NCI-H82 treated with DMSO at 0.1 percent for 48 hours (cell line): ENCODE measurements at regions not wholly inside any gene's neighbourhood (a gene's known extent, or its start where the extent isn't known, plus 50 kb on each side); places are given as distances from the start of the nearest gene placed in this dataset.

Experiments
- DNase-seq: peaks from one replicate; lab custom pipeline; 2025; ENCODE audit not compliant: unreplicated experiment; lab: John Stamatoyannopoulos, UW

DNA sequence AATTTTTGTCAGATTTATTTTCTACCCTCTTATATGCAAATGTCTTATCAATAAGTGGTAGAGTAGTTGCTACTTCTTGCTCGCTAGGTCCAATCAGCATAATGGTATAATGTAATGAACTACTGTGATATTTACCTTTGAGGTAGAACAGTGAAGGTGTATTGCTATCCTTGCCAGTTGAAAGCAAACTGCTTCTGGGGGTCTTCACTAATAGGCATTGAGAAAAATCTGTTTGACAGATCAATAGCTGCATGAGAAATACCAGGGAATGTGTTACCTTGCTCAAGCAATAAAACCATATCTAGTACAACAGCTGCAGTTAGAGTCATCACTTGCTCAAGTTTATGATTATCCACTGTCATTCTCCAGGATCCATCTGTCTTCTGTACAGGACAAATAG, 50.1 kb upstream of the EFEMP1 start:
- no peak for DNase-seq

DNA sequence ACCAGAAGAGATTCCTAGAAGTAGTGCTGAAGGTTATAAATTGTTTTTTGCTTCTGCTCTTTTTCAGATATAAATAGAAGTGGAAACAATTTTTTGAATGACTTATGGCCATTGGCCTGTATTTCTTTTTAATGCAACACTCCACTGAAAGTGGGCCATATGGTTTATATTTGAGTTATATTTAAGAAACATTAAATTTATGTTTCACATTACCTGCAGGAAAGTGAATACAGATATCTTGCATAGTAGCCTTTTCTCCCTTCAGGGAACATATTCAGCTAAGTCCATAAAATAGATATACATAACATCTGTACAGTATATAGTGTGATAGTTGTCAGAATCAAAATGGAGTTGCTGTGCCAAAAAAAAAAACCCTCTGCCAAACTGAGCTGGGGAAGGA, 53.1 kb upstream of the EFEMP1 start:
- no peak for DNase-seq

DNA sequence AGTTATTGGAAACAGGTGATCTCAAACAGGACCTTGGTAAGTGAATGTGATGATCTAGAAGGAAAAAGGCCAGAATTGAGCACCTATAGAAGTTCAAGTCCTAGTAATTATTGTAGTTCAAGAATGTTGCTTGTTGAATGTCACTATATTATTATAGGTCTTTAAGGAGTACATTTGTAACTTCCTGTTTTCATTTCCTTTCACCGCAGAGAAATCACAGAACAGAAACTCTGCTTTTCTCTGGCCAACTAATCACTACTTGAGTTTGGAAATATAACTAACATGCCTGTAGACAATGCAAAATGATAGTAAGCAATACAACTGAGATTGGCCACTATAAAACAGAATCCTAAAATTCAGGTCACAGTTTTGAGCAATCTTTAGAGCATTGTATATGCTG, 61.8 kb upstream of the EFEMP1 start:
- no peak for DNase-seq

DNA sequence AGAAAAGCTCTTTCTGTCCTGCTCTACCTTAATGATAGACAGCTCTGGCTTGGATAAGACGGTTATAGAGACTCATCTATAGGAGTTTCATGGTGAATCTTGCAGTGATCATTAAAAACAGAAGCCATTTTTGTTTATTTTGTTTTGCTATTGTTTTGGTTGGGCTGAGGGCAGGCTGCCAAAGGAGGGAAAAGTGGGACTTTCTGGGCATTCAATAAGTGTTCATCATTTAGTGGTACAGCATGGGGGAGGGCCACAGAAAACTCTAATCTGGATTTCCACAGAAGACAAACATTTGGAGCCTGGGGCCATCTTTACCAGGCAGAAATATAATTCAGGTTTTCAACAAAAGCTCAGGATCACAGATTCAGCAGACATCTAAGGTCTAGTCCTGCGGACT, 62.4 kb upstream of the EFEMP1 start:
- DNase-seq = no peak

DNA sequence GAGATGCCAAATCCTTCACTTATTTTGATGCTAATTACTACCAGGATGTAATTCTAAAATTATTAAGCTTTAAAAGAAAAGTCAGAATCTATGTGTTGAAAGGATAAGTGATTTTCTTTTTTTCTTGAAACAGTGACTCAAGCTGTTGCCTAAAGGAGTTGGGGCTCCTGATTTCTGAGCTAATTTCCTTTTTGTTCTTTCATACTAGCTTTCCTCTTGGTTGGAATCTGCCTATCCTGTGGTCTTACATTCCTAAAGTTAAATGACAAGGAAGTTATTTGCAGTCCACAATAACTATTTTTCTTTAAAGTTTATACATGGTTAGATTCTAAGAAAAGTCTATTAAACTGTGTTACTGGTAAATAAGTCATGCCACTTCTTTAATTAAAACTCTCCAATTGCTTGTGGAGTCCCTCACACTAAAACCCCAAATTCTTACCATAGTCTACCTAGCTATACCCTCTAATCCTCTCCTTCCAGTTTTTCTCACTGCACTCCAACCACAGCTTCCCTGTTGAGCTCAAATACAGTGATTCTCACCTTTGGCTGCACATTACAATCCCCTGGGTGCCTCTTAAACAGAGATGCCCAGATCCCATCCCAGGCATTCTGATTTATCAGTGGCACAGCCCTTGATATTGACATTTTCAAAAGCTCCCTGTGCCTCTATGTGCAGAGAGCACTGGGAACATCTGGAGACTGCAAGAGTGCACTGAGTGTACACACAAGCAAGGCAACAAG, 63.3 kb upstream of the EFEMP1 start:
- DNase-seq = no peak

DNA sequence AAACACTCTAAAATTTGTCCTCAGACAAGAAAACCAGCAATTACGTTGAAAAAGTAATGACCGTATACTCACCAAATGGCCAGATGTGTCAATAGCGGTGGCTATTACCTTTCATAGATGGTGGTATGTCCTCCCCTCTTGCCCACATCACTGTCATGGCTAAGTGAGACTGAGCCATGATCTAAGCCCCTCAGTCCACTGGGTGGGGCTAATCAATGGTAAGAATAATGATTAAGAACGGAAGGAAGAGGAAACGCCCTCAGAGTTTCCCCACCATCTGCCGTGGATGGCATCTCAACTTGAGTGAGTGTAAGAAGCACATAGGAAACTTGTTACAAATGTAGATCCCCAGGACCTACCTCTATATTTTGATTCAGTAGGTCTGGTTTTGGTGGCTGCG, 65.8 kb upstream of the EFEMP1 start:
- no peak for DNase-seq

DNA sequence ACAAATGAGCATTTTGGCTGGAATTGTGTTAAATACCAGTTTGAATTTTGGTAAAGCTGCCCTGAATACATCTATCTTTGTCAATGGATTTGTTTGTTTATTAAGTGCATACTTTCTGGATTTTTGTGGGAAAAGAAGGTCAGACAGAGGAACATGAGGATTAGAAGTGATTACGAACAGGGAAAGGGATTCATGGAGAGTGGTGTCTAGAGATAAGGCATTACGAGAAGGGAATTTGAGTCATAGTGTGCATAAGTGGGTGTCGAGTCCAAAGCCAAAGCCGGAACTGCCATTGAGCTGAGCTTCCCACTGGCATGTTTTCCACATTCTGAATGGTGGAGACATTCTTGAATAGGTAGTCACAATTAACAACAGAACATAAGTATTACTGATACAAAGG, 68.9 kb upstream of the EFEMP1 start:
- DNase-seq = no peak

DNA sequence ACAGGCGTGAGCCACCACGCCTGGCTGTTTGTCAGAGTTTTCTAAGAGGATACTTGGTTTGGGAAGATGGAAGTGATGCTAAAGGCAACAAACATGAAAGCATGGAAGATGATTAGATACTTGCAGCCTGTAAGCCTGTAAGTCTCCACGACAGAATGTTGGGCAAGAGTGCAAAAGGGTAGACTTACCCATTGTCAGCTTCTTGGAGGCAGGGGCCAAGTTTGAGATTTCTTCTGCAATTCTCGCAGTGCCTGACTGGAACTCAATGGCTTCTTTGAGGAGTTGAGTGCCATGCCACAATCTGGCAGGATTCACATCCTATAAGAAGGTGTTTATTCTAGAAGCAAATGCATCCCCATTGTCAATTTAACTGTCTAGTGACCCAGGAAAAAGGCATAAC, 70.1 kb upstream of the EFEMP1 start:
- DNase-seq = no peak

DNA sequence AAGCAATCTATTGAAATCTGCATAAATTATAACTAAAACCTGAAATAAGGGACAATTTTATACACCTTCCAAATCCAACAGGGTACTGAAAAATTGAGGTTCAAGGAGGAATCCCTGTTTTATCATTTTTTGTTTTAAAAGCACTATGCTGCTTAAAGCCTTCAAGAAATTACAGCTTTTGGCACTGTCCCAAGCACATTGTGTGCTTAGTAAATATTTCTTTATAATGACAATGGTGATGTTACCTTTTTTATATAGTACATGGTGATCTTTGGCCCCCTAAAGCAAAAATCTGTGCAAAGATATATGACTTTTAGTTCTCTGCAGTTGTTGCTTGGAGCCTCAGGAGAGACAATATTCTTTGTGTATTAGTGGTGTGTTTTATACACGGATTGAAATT, 71.6 kb upstream of the EFEMP1 start:
- no peak for DNase-seq

DNA sequence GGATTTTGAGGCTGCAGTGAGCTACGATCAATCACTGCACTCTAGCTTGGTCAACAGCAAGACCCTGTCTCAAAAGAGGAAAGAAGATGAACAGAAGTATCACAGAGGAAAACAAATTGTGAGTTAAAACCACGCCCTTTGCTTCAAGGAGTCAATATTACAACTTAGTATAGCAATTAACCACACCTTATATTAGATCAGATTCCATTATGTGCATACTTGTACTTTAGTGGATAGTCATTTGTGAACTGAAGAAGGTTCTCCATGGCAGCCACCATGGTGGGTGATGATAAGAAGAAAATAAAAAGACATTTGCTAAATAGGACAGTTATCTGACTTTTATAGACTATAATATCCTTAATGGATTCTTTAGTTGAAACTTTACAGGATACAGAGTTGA, 72.3 kb upstream of the EFEMP1 start:
- no peak for DNase-seq

DNA sequence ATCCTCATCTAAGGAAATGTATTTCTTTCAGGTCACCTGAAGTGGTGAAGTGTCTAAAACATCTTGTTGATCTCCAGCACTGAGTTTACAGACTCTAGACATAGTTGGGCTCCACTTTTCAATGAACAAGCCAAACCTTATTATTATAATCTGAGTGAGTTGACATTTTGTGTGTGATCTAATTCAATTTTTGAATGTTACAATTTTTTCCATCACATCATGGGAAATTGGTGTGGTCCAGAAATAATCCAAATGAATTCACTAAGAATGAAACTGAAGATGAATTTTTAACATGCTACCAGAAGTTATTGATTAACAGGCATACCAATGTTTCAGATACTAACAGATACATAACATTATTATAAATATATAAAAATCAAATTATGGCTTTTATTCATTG, 75.6 kb upstream of the EFEMP1 start:
- DNase-seq = no peak

DNA sequence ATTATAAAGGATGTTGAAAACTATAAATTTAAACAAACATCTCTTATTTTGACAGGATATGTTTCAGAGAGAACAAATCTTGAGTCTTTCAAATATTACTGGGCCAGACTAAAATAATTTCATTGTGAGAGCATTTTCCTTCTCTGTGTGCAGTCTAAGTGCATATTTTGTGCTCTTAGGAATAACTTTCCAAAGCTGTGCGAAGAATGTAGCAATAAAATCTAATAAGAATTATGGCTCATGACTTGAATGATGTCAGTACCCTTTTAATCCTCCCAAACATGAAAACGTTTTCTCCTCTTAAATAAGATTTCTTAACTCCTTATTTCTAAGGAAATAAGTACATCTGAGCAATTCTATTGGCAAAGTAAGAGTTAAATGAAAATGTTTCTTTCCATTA, 76.2 kb upstream of the EFEMP1 start:
- no peak for DNase-seq

DNA sequence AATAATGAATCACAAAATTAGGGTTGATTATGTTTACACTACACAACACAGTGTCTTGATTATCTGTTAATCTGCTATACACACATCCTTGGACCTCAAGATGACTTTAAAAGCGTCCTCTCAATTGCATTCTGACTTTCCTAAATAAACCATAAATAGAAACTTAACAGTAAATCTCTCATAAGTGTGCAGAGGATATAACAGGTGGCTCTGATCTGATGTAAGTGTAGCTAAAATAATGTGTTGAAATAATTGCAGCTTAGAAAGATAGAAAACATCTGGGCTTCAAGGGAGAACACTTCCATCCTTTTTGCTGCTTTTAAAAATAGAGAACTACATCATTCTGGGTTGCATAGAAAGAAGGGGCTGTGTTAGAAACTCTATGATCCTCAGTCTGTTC, 78.4 kb upstream of the EFEMP1 start:
- DNase-seq = no peak

DNA sequence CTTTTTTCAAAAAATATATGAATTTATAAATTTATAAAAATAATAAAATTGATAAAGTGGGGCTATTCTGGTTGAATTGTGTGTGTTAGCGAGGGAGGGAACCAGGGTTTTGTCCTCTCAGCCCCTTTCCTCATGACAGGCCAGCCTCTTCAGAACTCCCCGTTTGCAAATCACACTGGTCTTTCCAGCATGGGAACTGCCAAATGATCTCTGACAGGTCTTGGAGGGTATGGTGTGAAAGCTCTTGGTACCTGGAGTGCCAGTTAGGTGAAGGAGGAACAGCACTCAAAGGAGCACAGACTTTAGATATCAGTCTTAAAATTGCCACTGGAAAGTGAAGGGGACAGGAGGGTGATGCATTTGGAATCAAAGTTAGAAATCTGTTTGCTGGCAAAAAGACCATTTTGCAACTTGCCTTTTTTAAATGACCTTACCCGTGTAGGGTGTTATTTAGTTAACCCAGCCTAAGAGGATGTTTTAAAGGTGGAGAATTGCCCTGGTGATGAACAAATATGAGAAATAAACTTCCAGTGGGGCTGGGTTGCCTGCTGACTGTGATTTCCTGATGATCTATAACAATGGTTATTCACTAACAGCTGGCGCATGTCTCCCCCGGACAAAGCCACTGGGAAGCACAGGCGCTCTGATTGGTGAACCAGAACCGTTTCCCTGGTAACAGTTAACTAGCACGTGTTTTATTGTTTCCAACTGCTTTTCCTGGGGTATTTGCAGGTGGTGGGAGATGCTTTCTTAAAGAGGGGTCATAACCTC, 85.3 kb upstream of the EFEMP1 start:
- DNase-seq = peak; percentile 87

DNA sequence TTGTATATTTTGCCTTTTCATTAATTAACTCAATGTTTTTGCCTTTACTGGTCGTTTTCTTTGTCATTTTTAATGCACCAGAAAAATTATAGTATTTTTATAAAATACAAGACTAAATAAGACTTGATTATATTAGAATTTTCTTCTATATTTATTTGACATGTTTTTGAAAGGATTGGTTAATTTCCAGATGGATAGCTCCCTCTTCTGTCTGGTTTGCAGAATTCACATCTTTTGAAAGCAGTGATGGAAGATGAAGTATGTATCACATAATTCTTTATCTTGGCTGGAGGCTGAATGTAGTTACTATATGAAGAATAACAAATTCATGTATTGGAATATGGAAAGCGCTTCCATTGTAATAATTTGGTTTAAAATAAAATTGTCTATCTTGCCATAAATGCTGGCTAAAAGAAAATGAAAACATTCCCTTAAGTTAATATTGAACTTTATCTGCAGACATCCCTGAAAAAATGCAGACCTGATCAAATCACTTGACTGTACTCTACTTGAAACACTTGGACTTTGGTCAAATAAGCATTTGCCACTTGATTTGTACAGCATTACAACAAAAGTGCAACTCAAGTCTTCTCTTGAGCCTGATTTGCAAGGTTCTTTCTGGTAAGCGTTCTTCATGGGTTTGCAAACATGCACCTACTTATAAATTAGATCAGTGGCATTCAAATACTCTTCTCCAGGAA, 86.3 kb upstream of the EFEMP1 start:
- DNase-seq = peak; percentile 44

DNA sequence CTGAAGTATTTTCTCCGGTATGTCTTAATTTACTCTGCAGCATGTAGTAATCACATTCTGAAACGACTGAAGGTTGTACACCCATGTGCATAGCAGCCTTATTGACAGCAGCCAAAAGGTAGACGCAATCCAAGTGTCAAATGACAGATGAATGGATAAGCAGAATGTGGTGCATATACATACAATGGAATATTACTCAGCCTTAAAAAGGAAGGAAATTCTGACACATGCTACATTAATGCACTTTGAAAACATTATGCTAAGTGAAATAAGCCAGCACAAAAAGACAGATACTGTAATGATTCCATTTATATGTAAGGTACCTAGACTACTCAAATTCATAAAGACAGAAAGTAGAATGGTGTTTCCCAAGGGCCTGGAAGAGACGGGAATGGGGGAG, 88.0 kb upstream of the EFEMP1 start:
- no peak for DNase-seq

DNA sequence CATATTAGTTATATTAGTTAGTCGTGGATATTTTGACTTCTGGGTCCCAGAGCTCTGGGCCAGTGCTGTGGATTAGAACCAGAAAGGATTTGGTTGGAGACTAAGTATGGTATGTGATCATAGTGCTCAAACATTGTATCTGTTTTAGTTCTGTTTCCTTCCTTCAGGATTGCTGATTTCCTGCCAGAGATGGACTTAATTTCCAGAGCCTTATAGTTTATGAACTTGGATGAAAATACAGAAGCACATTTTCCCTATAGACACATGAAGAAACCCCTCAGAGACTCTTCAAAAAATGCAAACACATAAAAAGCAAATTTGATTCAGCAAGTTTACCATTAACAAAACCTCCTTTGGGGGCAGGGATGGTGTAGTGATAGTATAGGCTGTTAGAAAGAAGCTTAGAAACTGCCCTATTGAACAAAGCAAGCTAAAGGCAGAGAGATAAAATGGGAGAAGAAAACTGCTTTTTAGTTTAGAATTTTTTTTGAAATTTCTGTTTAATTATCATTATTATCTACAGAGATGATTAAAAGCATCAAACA, 88.7 kb upstream of the EFEMP1 start:
- no peak for DNase-seq

DNA sequence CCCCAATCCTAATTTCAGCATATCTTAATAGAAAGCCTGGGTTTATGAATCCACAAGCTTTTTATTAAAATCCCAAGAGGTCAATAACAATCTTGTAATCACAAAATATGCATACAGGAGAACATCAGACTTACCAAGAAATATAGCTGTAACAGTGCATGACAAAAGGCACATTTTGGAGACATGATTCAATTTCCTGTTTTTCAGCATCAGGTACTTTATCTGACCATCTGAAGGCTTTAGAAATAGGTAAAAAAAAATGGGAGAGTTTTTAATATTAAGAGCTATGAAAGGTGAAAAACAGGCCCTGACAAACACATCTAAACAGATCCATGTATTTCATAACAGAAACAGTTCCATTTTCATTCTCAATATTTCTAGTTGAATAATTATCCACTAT, 89.9 kb upstream of the EFEMP1 start:
- no peak for DNase-seq

DNA sequence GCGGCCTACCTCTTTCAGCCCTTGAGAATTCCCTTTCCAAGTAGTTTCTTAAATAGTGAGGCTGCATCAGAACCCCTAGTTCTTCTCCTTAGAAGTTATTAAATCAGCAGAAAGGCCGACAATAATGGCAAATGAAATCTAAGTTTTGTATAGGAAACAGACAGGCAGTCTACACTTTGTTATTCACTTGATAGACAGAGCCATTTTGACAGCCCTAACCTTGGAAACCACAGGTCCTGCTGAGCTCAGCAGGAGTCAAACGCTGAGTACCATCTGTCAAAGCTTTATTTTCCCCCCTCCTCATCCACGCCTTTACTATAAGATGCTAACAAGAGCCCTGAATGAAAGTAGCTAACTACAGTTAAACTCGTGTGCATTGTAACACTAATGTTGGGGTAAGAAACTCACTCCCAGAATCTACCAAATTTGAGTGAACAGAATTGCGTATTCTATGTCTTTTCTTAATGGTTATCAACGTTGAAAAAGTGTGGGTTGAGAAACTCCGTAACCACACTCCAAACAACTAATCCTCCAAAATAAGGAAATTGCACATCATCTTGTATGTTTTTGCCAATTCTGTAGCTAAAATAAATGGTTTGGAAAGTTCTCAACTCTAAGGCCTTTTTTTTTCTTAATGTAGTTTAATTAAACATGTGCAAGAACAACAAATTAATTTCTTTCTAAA, 90.6 kb upstream of the EFEMP1 start:
- peak; percentile 77 for DNase-seq

DNA sequence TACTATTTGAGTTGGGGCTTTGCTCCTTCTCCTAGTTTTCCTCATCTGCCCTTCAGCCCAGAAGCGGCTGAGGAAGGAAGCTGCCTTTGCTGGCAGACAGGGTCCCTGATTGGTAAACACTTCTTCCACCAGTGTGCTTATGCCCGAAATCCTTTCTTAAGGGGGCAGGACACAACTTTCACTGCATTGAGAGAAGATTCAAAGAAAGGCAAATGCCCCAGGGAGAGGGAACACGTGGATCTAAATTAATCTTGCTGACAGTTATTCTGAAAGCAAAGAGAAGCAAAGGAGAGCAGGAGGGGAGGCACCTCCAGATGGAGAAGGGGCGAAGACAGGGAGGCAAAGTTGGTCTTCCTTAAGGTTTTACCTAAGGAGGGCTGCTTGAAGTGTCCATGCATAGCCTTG, 92.1 kb upstream of the EFEMP1 start:
- peak; percentile 93 for DNase-seq

DNA sequence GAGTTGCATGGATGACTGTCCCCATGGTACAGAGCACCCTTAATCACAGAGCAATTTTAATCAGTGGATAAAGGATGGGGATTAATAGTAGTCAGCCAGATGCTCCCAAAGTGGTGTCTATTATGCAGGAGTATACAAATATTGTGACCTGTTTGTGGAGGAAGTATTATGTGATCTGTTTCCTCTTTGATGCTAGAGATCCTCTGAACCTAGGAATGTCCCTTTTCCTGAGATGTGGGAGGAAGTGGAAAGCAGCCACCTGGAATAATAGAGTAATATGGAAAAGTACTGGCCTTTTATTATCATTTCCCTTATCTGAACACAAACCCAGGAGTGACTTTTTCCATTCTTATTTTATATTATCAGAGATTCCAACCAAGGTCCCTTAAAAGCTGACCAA, 94.2 kb upstream of the EFEMP1 start:
- DNase-seq = peak; percentile 62
